ENCODE measurements at regions not wholly inside any gene's neighbourhood (a gene's known extent, or its start where the extent isn't known, plus 50 kb on each side); places are given as distances from the start of the nearest gene placed in this dataset.

- TF ChIP-seq, protein P1, sequence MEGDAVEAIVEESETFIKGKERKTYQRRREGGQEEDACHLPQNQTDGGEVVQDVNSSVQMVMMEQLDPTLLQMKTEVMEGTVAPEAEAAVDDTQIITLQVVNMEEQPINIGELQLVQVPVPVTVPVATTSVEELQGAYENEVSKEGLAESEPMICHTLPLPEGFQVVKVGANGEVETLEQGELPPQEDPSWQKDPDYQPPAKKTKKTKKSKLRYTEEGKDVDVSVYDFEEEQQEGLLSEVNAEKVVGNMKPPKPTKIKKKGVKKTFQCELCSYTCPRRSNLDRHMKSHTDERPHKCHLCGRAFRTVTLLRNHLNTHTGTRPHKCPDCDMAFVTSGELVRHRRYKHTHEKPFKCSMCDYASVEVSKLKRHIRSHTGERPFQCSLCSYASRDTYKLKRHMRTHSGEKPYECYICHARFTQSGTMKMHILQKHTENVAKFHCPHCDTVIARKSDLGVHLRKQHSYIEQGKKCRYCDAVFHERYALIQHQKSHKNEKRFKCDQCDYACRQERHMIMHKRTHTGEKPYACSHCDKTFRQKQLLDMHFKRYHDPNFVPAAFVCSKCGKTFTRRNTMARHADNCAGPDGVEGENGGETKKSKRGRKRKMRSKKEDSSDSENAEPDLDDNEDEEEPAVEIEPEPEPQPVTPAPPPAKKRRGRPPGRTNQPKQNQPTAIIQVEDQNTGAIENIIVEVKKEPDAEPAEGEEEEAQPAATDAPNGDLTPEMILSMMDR (CRISPR knock-in tag; IDR thresholded peaks at IDR 0.05) = no peak
- no peak for TF ChIP-seq SKIL (CRISPR knock-in tag; IDR thresholded peaks at IDR 0.05; ENCODE audit: borderline replicate concordance)
- TF ChIP-seq ATF4 (CRISPR knock-in tag; IDR thresholded peaks at IDR 0.05) = no peak
- TF ChIP-seq, protein P2, sequence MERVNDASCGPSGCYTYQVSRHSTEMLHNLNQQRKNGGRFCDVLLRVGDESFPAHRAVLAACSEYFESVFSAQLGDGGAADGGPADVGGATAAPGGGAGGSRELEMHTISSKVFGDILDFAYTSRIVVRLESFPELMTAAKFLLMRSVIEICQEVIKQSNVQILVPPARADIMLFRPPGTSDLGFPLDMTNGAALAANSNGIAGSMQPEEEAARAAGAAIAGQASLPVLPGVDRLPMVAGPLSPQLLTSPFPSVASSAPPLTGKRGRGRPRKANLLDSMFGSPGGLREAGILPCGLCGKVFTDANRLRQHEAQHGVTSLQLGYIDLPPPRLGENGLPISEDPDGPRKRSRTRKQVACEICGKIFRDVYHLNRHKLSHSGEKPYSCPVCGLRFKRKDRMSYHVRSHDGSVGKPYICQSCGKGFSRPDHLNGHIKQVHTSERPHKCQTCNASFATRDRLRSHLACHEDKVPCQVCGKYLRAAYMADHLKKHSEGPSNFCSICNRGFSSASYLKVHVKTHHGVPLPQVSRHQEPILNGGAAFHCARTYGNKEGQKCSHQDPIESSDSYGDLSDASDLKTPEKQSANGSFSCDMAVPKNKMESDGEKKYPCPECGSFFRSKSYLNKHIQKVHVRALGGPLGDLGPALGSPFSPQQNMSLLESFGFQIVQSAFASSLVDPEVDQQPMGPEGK (CRISPR knock-in tag; IDR thresholded peaks at IDR 0.05) = no peak
- no peak for TF ChIP-seq MYNN (CRISPR knock-in tag; IDR thresholded peaks at IDR 0.05; ENCODE audit: low read depth)
- TF ChIP-seq ESRRA (CRISPR knock-in tag; IDR thresholded peaks at IDR 0.05; ENCODE audit: low read depth) = no peak
- no peak for TF ChIP-seq KDM4B (CRISPR knock-in tag; IDR thresholded peaks at IDR 0.05)
- no peak for TF ChIP-seq JUN (CRISPR knock-in tag; IDR thresholded peaks at IDR 0.05)
- no peak for TF ChIP-seq ZNF543 (CRISPR knock-in tag; IDR thresholded peaks at IDR 0.05)
- no peak for TF ChIP-seq ZNF777 (CRISPR knock-in tag; IDR thresholded peaks at IDR 0.05)
- TF ChIP-seq POLR2A (IDR thresholded peaks at IDR 0.05; ENCODE audit: insufficient read depth in 1 of 2, low read depth in 2 of 2, low read length in 2 of 2) = no peak
- no peak for TF ChIP-seq PBX2 (CRISPR knock-in tag; IDR thresholded peaks at IDR 0.05)
These were observed 169.3 kb downstream of the PMAIP1 start for GRCh38 chr18:60069145-60069544.
